GM10248 (cell line): ENCODE measurements at regions not wholly inside any gene's neighbourhood (a gene's known extent, or its start where the extent isn't known, plus 50 kb on each side); places are given as distances from the start of the nearest gene placed in this dataset.

Experiments used
- CTCF ChIA-PET: fragments of 300-600 bp; sonication (Branson Sonifier 250); formaldehyde crosslinking; extraction: SDS; loops from one replicate; lab custom pipeline; 2021; ENCODE audit warnings: antibody characterized with exemption; lab: Yijun Ruan, JAX
- POLR2A ChIA-PET: fragments of 350-650 bp; sonication (Branson Sonifier 250); formaldehyde crosslinking; extraction: SDS; loops from one replicate; lab custom pipeline; 2020; ENCODE audit warnings: antibody characterized with exemption; lab: Yijun Ruan, JAX
- DNase-seq: peaks from one replicate; pipeline ENCODE4 v3.0.0; 2012; ENCODE audit errors: extremely low spot score
- TF ChIP-seq, protein P1 (sequence below): IDR thresholded peaks from 2 replicates; pipeline ENCODE4 v1.5.1; 2012; ENCODE audit warnings: mild to moderate bottlenecking, low read depth; ENCODE audit errors: extremely low read depth, missing control alignments, control extremely low read depth

DNA sequence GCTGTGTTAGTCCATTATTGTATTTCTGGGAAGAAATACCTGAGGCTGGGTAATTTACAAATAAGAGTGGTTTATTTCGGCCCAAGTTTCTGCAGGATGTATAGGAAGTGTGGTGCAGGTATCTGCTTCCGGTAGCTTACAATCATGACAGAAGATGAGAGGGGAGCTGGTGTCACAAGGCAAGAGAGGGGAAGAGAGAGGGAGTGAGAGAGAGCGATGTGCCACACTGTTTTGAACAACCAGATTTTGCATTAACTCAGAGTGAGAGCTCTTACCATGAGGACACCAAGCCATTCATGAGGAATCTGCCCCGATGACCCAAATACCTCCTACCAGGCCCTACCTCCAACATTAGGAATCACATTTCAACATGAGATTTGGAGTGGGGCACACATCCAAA, 627.6 kb upstream of the FRG1 start:
- TF ChIP-seq, protein P1, sequence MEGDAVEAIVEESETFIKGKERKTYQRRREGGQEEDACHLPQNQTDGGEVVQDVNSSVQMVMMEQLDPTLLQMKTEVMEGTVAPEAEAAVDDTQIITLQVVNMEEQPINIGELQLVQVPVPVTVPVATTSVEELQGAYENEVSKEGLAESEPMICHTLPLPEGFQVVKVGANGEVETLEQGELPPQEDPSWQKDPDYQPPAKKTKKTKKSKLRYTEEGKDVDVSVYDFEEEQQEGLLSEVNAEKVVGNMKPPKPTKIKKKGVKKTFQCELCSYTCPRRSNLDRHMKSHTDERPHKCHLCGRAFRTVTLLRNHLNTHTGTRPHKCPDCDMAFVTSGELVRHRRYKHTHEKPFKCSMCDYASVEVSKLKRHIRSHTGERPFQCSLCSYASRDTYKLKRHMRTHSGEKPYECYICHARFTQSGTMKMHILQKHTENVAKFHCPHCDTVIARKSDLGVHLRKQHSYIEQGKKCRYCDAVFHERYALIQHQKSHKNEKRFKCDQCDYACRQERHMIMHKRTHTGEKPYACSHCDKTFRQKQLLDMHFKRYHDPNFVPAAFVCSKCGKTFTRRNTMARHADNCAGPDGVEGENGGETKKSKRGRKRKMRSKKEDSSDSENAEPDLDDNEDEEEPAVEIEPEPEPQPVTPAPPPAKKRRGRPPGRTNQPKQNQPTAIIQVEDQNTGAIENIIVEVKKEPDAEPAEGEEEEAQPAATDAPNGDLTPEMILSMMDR, result no peak
- ChIA-PET POLR2A (no interaction called here), CTCF (no interaction called here)
- no peak for DNase-seq

DNA sequence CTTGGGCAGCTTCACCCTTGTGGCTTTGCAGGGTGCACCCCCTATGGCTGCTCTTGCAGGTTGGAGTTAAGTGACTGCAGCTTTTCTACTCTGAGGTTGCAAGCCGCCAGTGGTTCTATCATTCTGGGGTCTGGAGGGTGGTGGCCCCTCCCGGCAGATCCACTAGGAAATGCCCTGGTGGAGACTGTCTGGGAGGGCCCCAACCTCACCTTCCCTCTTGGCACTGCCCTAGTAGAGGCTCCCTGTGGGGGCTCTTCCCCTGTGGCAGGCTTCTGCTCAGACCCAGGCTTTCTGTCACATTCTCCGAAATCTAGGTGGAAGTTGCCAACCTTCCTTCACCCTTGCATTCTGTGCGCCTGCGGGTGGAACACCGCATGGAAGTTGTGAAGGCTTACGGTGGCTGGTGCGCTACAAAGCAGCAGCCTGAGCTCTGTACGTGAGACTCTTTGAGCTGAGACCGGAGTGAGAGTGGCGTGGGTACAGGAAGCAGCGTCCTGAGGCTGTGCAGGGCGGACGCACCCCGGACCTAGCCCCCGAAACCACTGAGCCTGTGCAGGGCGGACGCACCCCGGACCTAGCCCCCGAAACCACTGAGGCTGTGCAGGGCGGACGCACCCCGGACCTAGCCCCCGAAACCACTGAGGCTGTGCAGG, 626.7 kb upstream of the FRG1 start:
- POLR2A ChIA-PET, result no interaction called here
- TF ChIP-seq, protein P1, result no peak

DNA sequence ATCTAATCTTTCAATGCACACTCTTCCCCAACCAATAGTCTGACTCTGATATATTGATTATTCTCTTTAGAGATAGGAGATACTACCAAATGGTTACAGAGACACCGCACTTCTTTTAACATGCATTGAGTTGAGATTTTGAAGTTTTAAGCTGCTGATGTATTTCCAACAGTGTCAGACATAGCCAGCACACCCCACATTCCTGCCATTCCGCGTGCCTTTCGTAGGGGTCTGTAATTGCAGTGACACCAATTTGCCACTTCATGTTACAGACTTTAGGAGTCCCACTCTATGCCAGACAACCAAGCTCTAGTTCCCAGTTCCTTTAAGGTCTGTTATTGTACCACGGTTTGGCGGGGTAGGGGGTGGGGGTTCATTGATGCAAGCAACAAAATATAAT, 618.2 kb upstream of the FRG1 start:
- POLR2A ChIA-PET, result no interaction called here
- CTCF ChIA-PET, result no interaction called here
- no peak for DNase-seq
- TF ChIP-seq, protein P1, result no peak

More for the DNA sequence above, 626.7 kb upstream of the FRG1 start:
- DNase-seq, result no peak
- CTCF ChIA-PET, result no interaction called here

DNA sequence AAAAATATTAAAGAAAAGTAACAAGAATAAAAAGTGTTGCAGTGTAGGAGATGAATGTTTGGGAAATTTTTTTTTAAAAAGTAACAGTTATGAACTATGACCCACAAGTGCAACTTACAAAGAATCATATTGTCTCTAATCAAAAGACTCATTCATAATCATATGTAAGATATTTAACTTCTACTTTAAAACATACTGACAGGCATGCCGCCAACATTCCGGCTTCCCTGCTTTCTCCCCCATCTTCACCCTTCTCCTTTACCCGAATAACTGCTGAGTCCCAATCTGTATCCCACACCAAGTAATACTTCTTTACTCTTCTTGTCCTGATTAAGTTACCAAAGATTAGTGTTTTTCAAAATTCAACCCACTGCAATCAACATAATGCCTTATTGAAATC, 598.8 kb upstream of the FRG1 start:
- no peak for DNase-seq
- POLR2A ChIA-PET, result no interaction called here
- TF ChIP-seq, protein P1, result no peak
- CTCF ChIA-PET, result no interaction called here

DNA sequence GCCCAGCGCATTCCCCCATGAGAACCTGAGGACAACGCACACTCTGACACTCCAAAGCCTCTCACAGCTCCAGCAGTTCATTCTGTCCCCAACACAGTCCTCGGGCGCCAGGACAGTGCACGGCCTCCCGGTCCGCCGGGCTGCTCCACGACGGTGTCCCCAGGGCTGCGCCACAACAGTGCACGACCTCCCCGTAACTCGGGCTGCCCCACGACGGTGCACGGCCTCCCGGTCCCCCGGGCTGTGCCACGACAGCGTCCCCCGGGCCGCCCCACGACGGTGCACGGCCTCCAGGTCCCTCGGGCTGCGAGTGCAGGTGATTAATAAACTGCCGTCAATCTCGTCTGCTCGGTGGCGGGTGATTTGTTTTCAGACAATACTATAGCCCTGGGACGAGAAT, 585.1 kb upstream of the FRG1 start:
- POLR2A ChIA-PET, result no interaction called here
- no peak for DNase-seq
- CTCF ChIA-PET, result interaction anchor here (1.0 kb wide), 1 partner anchor 12 kb away, joined by 3 read pairs; no protein-coding TSS in a partner anchor
- TF ChIP-seq, protein P1, result no peak

DNA sequence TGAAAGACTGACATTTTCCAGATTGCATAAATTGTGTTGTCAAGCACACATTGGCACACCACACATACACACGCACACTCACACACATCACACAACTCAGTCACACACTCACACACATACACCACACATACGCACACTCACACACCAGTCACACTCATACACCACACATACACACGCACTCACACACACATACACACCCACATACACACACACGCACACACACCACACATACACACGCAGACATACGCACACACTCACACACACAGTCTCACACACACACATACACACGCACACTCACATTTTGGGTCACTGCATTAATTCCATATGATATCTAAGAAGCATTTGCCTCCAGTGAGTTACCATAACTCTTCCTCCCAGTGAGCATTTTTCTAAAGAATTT, 578.3 kb upstream of the FRG1 start:
- ChIA-PET POLR2A (no interaction called here), CTCF (no interaction called here)
- TF ChIP-seq, protein P1, result no peak
- no peak for DNase-seq
